ENCODE measurements at regions not wholly inside any gene's neighbourhood (a gene's known extent, or its start where the extent isn't known, plus 50 kb on each side); places are given as distances from the start of the nearest gene placed in this dataset.

- no peak for DNase-seq (ENCODE audit: low spot score)
- Histone ChIP-seq H2AK5ac (ENCODE audit: low read depth, low read length) (no peak overlapping the region), H2BK5ac (ENCODE audit: low read length) (no peak overlapping the region), H3K18ac (ENCODE audit: low read length) (no peak overlapping the region), H2BK12ac (ENCODE audit: low read length) (no peak overlapping the region), H3K4me2 (ENCODE audit: insufficient read depth, low read length, poor library complexity, severe bottlenecking) (no peak overlapping the region), H3K4me1 (ENCODE audit: control insufficient read depth in 2 of 2, insufficient read depth in 1 of 2, low read depth in 1 of 2, low read length in 2 of 2) (no peaks in the 10 kb centered on the region), H4K91ac (ENCODE audit: low read depth, low read length, poor library complexity) (no peak overlapping the region), H2BK120ac (ENCODE audit: low read depth, low read length) (no peak overlapping the region), H3K4me3 (ENCODE audit: low read length in 2 of 2) (no peak overlapping the region), H2BK15ac (ENCODE audit: low read length) (no peak overlapping the region), H3K79me1 (ENCODE audit: low read depth, low read length) (no peaks in the 10 kb centered on the region), H3K27ac (replicated peaks; ENCODE audit: low read length) (no peak overlapping the region), H3K9me3 (replicated peaks in 1 of 2; ENCODE audit: control insufficient read depth in 2 of 2, insufficient read depth in 1 of 2, low read depth in 1 of 2, low read length in 2 of 2) (no peaks in the 10 kb centered on the region), H3K4ac (ENCODE audit: low read length) (no peak overlapping the region), H3K9ac (ENCODE audit: low read depth, low read length, poor library complexity) (no peak overlapping the region), H3K36me3 (replicated peaks in 1 of 2; ENCODE audit: control insufficient read depth in 2 of 2, insufficient read depth in 2 of 2, low read length in 2 of 2) (no peaks in the 10 kb centered on the region), H4K8ac (ENCODE audit: low read depth, low read length) (no peak overlapping the region), H3K27me3 (ENCODE audit: control insufficient read depth in 3 of 3, insufficient read depth in 3 of 3, low read depth in 1 of 3, low read length in 3 of 3) (no peaks in the 10 kb centered on the region), H3K23ac (ENCODE audit: low read depth, low read length, poor library complexity) (no peak overlapping the region), H3K14ac (ENCODE audit: low read length) (no peak overlapping the region), H2AFZ (ENCODE audit: low read length) (no peak overlapping the region)
- no CpG with 5 or more reads among the region's 1 CpG for whole genome bisulfite sequencing, 2 donors (ENCODE audit: extremely low coverage in 2 of 2, insufficient read length in 2 of 2, insufficient replicate concordance in 1 of 2)
These were observed 868.9 kb downstream of the PDHA2 start for GRCh38 chr4:96708766-96709165.

- H2BK120ac ChIP-seq (ENCODE audit: low read depth, low read length), result no peak overlapping the region
- no CpG with 5 or more reads among the region's 7 CpGs for WGBS, 2 donors (ENCODE audit: extremely low coverage in 2 of 2, insufficient read length in 2 of 2, insufficient replicate concordance in 1 of 2)
These were observed 873.5 kb downstream of the PDHA2 start for GRCh38 chr4:96713271-96713850.

GRCh38 chr4:96729641-96730040 is 889.7 kb downstream of the PDHA2 start:
- Histone ChIP-seq H3K27ac (replicated peaks; ENCODE audit: low read length) (no peak overlapping the region), H3K4me2 (ENCODE audit: insufficient read depth, low read length, poor library complexity, severe bottlenecking) (no peak overlapping the region), H3K9ac (ENCODE audit: low read depth, low read length, poor library complexity) (no peak overlapping the region), H3K14ac (ENCODE audit: low read length) (no peak overlapping the region), H3K36me3 (replicated peaks in 1 of 2; ENCODE audit: control insufficient read depth in 2 of 2, insufficient read depth in 2 of 2, low read length in 2 of 2) (peaks cover 0 to 5% of the 10 kb centered on the region in 2 donors), H2BK120ac (ENCODE audit: low read depth, low read length) (no peak overlapping the region), H3K9me3 (replicated peaks in 1 of 2; ENCODE audit: control insufficient read depth in 2 of 2, insufficient read depth in 1 of 2, low read depth in 1 of 2, low read length in 2 of 2) (peaks cover 7 to 13% of the 10 kb centered on the region in 2 donors), H2AFZ (ENCODE audit: low read length) (no peak overlapping the region), H3K18ac (ENCODE audit: low read length) (no peak overlapping the region), H3K4me3 (ENCODE audit: low read length in 2 of 2) (no peak overlapping the region), H2BK12ac (ENCODE audit: low read length) (no peak overlapping the region), H2AK5ac (ENCODE audit: low read depth, low read length) (no peak overlapping the region), H3K23ac (ENCODE audit: low read depth, low read length, poor library complexity) (no peak overlapping the region), H4K8ac (ENCODE audit: low read depth, low read length) (no peak overlapping the region), H3K27me3 (ENCODE audit: control insufficient read depth in 3 of 3, insufficient read depth in 3 of 3, low read depth in 1 of 3, low read length in 3 of 3) (no peaks in the 10 kb centered on the region), H2BK15ac (ENCODE audit: low read length) (no peak overlapping the region), H3K4ac (ENCODE audit: low read length) (no peak overlapping the region), H3K79me1 (ENCODE audit: low read depth, low read length) (no peaks in the 10 kb centered on the region), H4K91ac (ENCODE audit: low read depth, low read length, poor library complexity) (no peak overlapping the region), H3K4me1 (ENCODE audit: control insufficient read depth in 2 of 2, insufficient read depth in 1 of 2, low read depth in 1 of 2, low read length in 2 of 2) (no peaks in the 10 kb centered on the region), H2BK5ac (ENCODE audit: low read length) (no peak overlapping the region)
- no peak for DNase-seq (ENCODE audit: low spot score)

More at GRCh38 chr4:96713271-96713850, 873.5 kb downstream of the PDHA2 start:
- Histone ChIP-seq H2BK15ac (ENCODE audit: low read length) (no peak overlapping the region), H3K9ac (ENCODE audit: low read depth, low read length, poor library complexity) (no peak overlapping the region), H3K23ac (ENCODE audit: low read depth, low read length, poor library complexity) (no peak overlapping the region), H3K36me3 (replicated peaks in 1 of 2; ENCODE audit: control insufficient read depth in 2 of 2, insufficient read depth in 2 of 2, low read length in 2 of 2) (no peaks in the 10 kb centered on the region), H2BK12ac (ENCODE audit: low read length) (no peak overlapping the region), H3K18ac (ENCODE audit: low read length) (no peak overlapping the region), H2BK5ac (ENCODE audit: low read length) (no peak overlapping the region), H3K4me1 (ENCODE audit: control insufficient read depth in 2 of 2, insufficient read depth in 1 of 2, low read depth in 1 of 2, low read length in 2 of 2) (no peaks in the 10 kb centered on the region), H4K91ac (ENCODE audit: low read depth, low read length, poor library complexity) (no peak overlapping the region), H3K4me2 (ENCODE audit: insufficient read depth, low read length, poor library complexity, severe bottlenecking) (no peak overlapping the region), H3K9me3 (replicated peaks in 1 of 2; ENCODE audit: control insufficient read depth in 2 of 2, insufficient read depth in 1 of 2, low read depth in 1 of 2, low read length in 2 of 2) (no peaks in the 10 kb centered on the region), H3K79me1 (ENCODE audit: low read depth, low read length) (no peaks in the 10 kb centered on the region), H3K4me3 (ENCODE audit: low read length in 2 of 2) (no peak overlapping the region), H2AK5ac (ENCODE audit: low read depth, low read length) (no peak overlapping the region), H3K27ac (replicated peaks; ENCODE audit: low read length) (no peak overlapping the region), H3K27me3 (ENCODE audit: control insufficient read depth in 3 of 3, insufficient read depth in 3 of 3, low read depth in 1 of 3, low read length in 3 of 3) (no peaks in the 10 kb centered on the region), H4K8ac (ENCODE audit: low read depth, low read length) (no peak overlapping the region), H3K14ac (ENCODE audit: low read length) (no peak overlapping the region), H2AFZ (ENCODE audit: low read length) (no peak overlapping the region), H3K4ac (ENCODE audit: low read length) (no peak overlapping the region)
- no peak for DNase-seq (ENCODE audit: low spot score)

GRCh38 chr4:96730432-96730831 is 890.5 kb downstream of the PDHA2 start:
- Histone ChIP-seq H3K36me3 (replicated peaks in 1 of 2; ENCODE audit: control insufficient read depth in 2 of 2, insufficient read depth in 2 of 2, low read length in 2 of 2) (peaks cover 0 to 5% of the 10 kb centered on the region in 2 donors), H2BK12ac (ENCODE audit: low read length) (no peak overlapping the region), H3K4me1 (ENCODE audit: control insufficient read depth in 2 of 2, insufficient read depth in 1 of 2, low read depth in 1 of 2, low read length in 2 of 2) (no peaks in the 10 kb centered on the region), H2AFZ (ENCODE audit: low read length) (no peak overlapping the region), H3K9me3 (replicated peaks in 1 of 2; ENCODE audit: control insufficient read depth in 2 of 2, insufficient read depth in 1 of 2, low read depth in 1 of 2, low read length in 2 of 2) (peaks cover 7 to 18% of the 10 kb centered on the region in 2 donors), H2BK15ac (ENCODE audit: low read length) (no peak overlapping the region), H3K79me1 (ENCODE audit: low read depth, low read length) (no peaks in the 10 kb centered on the region), H3K23ac (ENCODE audit: low read depth, low read length, poor library complexity) (no peak overlapping the region), H2BK120ac (ENCODE audit: low read depth, low read length) (no peak overlapping the region), H3K4me3 (ENCODE audit: low read length in 2 of 2) (no peak overlapping the region), H3K27me3 (ENCODE audit: control insufficient read depth in 3 of 3, insufficient read depth in 3 of 3, low read depth in 1 of 3, low read length in 3 of 3) (no peaks in the 10 kb centered on the region), H3K9ac (ENCODE audit: low read depth, low read length, poor library complexity) (no peak overlapping the region), H3K18ac (ENCODE audit: low read length) (no peak overlapping the region), H3K4me2 (ENCODE audit: insufficient read depth, low read length, poor library complexity, severe bottlenecking) (no peak overlapping the region), H4K8ac (ENCODE audit: low read depth, low read length) (no peak overlapping the region), H2AK5ac (ENCODE audit: low read depth, low read length) (no peak overlapping the region), H3K14ac (ENCODE audit: low read length) (no peak overlapping the region), H2BK5ac (ENCODE audit: low read length) (no peak overlapping the region), H3K4ac (ENCODE audit: low read length) (no peak overlapping the region), H3K27ac (replicated peaks; ENCODE audit: low read length) (no peak overlapping the region), H4K91ac (ENCODE audit: low read depth, low read length, poor library complexity) (no peak overlapping the region)
- DNase-seq (ENCODE audit: low spot score), result no peak
- no CpG with 5 or more reads among the region's 3 CpGs for WGBS, 2 donors (ENCODE audit: extremely low coverage in 2 of 2, insufficient read length in 2 of 2, insufficient replicate concordance in 1 of 2)
